ENCODE measurements at regions not wholly inside any gene's neighbourhood (a gene's known extent, or its start where the extent isn't known, plus 50 kb on each side); places are given as distances from the start of the nearest gene placed in this dataset.

- no peak overlapping the region for H3K27ac ChIP-seq
- no peaks in the 10 kb centered on the region for H3K36me3 ChIP-seq (replicated peaks)
- DNase-seq, result no peak
- in situ Hi-C loops (cut with HindIII; ENCODE audit: low pct_ligation_motif_present, low sequenced_read_pairs), result no loop called here
- no peak for TF ChIP-seq CTCF (IDR thresholded peaks at IDR 0.05; ENCODE audit: low read depth, low read length, missing control alignments)
- no peaks in the 10 kb centered on the region for H3K27me3 ChIP-seq (replicated peaks)
- H3K4me3 ChIP-seq (ENCODE audit: low read depth, low read length), result no peak overlapping the region
These were observed 111.0 kb downstream of the GAS1 start for GRCh38 chr9:86836266-86836665.

GRCh38 chr9:86830356-86830755 lies 117.0 kb downstream of the GAS1 start:
- Histone ChIP-seq H3K27me3 (replicated peaks) (no peaks in the 10 kb centered on the region), H3K27ac (no peak overlapping the region), H3K36me3 (replicated peaks) (no peaks in the 10 kb centered on the region), H3K4me3 (ENCODE audit: low read depth, low read length) (no peak overlapping the region)
- in situ Hi-C loops (cut with HindIII; ENCODE audit: low pct_ligation_motif_present, low sequenced_read_pairs), result no loop called here
- DNase-seq, result no peak
- TF ChIP-seq CTCF (IDR thresholded peaks at IDR 0.05; ENCODE audit: low read depth, low read length, missing control alignments), result no peak

- Histone ChIP-seq H3K27ac (no peak overlapping the region), H3K4me3 (ENCODE audit: low read depth, low read length) (no peak overlapping the region), H3K36me3 (replicated peaks) (no peaks in the 10 kb centered on the region), H3K27me3 (replicated peaks) (no peaks in the 10 kb centered on the region)
- no peak for DNase-seq
- in situ Hi-C loops (cut with HindIII; ENCODE audit: low pct_ligation_motif_present, low sequenced_read_pairs), result no loop called here
- TF ChIP-seq CTCF (IDR thresholded peaks at IDR 0.05; ENCODE audit: low read depth, low read length, missing control alignments), result no peak
These were observed 117.7 kb downstream of the GAS1 start for GRCh38 chr9:86829496-86830046.

GRCh38 chr9:86828631-86829030 lies 118.7 kb downstream of the GAS1 start:
- no peak for TF ChIP-seq CTCF (IDR thresholded peaks at IDR 0.05; ENCODE audit: low read depth, low read length, missing control alignments)
- Histone ChIP-seq H3K4me3 (ENCODE audit: low read depth, low read length) (no peak overlapping the region), H3K27ac (no peak overlapping the region), H3K27me3 (replicated peaks) (no peaks in the 10 kb centered on the region), H3K36me3 (replicated peaks) (no peaks in the 10 kb centered on the region)
- DNase-seq, result no peak
- in situ Hi-C loops (cut with HindIII; ENCODE audit: low pct_ligation_motif_present, low sequenced_read_pairs), result no loop called here

GRCh38 chr9:86827893-86828292 lies 119.4 kb downstream of the GAS1 start:
- H3K4me3 ChIP-seq (ENCODE audit: low read depth, low read length), result no peak overlapping the region
- TF ChIP-seq CTCF (IDR thresholded peaks at IDR 0.05; ENCODE audit: low read depth, low read length, missing control alignments), result no peak
- DNase-seq, result no peak
- in situ Hi-C loops (cut with HindIII; ENCODE audit: low pct_ligation_motif_present, low sequenced_read_pairs), result no loop called here
- H3K27me3 ChIP-seq (replicated peaks), result no peaks in the 10 kb centered on the region
- no peaks in the 10 kb centered on the region for H3K36me3 ChIP-seq (replicated peaks)
- H3K27ac ChIP-seq, result no peak overlapping the region

GRCh38 chr9:86825299-86825698 lies 122.0 kb downstream of the GAS1 start:
- DNase-seq, result no peak
- no peaks in the 10 kb centered on the region for H3K27me3 ChIP-seq (replicated peaks)
- no peak for TF ChIP-seq CTCF (IDR thresholded peaks at IDR 0.05; ENCODE audit: low read depth, low read length, missing control alignments)

More at GRCh38 chr9:86825299-86825698, 122.0 kb downstream of the GAS1 start:
- no peak overlapping the region for H3K27ac ChIP-seq
- H3K36me3 ChIP-seq (replicated peaks), result no peaks in the 10 kb centered on the region
- in situ Hi-C loops (cut with HindIII; ENCODE audit: low pct_ligation_motif_present, low sequenced_read_pairs), result no loop called here
- H3K4me3 ChIP-seq (ENCODE audit: low read depth, low read length), result no peak overlapping the region
